ENCODE measurements at regions not wholly inside any gene's neighbourhood (a gene's known extent, or its start where the extent isn't known, plus 50 kb on each side); places are given as distances from the start of the nearest gene placed in this dataset.

GRCh38 chr1:30295266-30295665, 428.1 kb downstream of the MATN1 start:
- DNase-seq (ENCODE audit: low read depth in 2 of 2) = no peak

- no peak for DNase-seq (ENCODE audit: low read depth in 2 of 2)
Observed at GRCh38 chr1:30294508-30294907, 428.9 kb downstream of the MATN1 start.

GRCh38 chr1:30292451-30292850, 430.9 kb downstream of the MATN1 start:
- DNase-seq (ENCODE audit: low read depth in 2 of 2) = no peak

DNA sequence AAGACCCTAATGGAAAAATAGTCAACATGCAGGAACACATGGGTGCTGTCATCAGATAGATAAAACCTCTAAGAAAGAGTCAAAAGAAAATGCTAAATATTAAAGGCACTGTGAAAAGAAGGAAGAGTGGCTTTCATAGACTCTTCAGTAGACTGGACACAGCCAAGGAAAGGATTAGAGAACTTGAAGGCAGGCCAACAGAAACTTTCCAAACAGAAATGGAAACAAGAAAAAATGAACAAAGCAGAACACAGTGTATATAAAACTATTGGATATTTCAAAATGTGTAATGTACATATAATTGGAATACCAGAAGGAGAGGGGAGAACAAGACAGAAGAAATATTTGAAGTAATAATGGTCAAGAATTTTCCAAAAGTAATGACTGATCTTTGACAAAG, 431.9 kb downstream of the MATN1 start:
- no peak for DNase-seq (ENCODE audit: low read depth in 2 of 2)

GRCh38 chr1:30290581-30290980, 432.8 kb downstream of the MATN1 start:
- no peak for DNase-seq (ENCODE audit: low read depth in 2 of 2)

- no peak for DNase-seq (ENCODE audit: low read depth in 2 of 2)
Observed at GRCh38 chr1:30287976-30288375, 435.4 kb downstream of the MATN1 start.

DNA sequence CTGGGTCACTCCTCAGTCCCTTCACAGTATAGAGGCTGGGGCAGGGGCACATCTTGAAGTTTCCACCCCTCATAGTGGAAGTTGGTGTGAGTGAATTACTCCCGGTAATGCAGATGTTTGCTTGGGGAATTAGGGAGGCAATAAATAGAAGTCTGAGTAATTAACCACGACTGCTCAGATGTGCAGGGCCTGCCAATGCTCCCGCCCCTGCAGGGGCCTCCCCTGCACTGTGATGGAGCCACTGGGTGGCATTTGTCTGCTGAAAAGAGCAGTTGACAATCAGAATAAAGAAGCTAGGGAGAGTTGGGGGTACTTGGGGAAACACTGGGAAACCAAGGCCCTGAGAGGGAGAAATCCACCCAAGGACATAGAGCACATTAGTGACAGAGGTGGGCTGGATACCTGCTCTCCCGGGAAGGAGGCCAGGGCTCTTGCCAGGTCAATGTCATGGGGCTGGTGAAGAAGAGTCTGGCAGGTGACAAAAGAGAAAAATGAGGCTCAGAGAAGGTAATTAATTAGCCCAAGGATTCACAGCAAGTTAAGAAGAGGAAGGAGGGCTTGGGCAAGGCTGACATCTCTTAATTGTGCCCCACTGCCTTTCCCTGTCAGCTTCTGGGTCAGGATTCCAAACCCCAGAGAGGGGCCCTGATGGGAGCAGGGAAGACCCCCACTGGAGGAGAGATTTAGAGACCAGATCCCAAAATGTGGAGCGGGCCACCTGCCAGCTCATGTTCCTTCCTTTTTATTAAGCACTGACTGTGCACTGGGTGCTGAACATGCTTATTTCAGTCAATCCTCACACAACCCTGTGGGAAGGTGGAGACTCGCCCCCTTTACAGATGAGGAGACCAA, 436.2 kb downstream of the MATN1 start:
- no peak for DNase-seq (ENCODE audit: low read depth in 2 of 2)

DNA sequence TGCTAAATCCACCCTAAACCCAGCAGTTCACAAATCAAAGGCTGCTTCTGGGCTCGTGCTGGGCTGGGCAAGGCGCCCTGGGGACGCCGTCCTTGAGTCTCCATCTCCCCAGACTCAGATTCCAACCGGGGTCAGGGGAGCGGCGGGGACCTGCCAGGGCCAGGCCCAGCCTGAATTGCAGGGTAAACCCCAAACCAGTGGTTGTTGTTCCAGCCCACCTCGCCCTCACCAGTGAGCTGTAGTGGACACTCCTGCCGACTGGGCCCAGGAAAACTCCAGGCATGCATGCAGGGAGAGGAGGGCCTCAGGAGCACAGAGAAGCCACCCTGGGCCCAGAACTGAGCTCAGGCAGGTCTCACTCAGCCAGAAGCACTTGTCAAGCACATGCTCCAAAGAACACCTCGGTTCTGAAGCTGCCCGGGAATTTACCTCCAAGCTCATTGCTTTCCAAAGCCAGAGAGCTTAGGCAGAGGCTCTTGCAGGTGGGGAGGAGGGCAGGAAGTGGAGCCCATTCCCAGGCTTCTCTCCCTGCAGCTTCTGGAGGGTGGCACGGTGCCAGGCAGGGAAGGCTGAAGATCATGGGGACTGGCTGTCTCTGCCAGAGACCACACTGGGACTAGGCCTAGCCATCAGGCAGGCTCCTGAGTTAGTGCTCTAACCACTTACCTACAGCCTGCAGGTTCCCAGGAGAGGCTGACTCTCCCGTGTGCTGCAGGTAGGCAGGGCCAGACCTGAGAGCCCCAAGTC, 437.0 kb downstream of the MATN1 start:
- DNase-seq (ENCODE audit: low read depth in 2 of 2) = no peak

- no peak for DNase-seq (ENCODE audit: low read depth in 2 of 2)
Observed at GRCh38 chr1:30285501-30285932, 437.9 kb downstream of the MATN1 start.

DNA sequence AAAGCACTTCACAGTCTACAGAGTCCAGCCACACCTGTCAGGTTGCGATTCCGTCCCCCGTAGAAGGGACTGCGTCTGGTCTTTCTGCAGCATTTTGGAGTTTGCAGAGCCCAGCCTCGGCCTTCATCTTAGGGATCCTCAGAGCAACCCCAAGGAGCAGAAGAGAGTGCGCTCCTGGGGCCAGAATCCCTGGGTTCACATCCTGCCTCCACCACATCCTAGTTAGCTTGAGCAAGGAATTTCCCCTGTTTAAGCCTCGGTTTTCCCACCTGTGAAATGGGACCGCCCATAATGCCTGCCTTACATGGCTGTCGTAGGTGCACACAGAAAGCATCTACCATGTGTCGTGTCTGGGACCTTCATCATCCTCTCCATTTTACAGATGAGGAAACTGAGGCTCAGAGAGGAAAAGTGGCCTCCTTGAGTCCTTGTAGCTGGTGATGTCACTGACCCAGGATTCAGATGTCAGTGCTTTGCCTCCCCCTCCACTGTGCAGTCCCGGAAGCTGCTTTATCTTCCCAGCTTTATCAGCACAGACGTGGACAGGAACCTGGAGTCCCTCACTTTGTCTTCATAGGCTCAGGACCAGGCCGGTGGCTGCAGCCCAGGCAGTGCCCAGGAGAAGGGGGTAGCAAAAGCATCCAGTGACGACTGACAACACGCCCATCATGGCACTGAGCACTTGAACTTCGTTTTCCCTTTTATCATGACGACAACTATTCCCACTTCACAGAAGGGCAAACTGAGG, 438.5 kb downstream of the MATN1 start:
- DNase-seq (ENCODE audit: low read depth in 2 of 2) = no peak

- DNase-seq (ENCODE audit: low read depth in 2 of 2) = no peak
Observed at GRCh38 chr1:30284226-30284625, 439.2 kb downstream of the MATN1 start.

DNA sequence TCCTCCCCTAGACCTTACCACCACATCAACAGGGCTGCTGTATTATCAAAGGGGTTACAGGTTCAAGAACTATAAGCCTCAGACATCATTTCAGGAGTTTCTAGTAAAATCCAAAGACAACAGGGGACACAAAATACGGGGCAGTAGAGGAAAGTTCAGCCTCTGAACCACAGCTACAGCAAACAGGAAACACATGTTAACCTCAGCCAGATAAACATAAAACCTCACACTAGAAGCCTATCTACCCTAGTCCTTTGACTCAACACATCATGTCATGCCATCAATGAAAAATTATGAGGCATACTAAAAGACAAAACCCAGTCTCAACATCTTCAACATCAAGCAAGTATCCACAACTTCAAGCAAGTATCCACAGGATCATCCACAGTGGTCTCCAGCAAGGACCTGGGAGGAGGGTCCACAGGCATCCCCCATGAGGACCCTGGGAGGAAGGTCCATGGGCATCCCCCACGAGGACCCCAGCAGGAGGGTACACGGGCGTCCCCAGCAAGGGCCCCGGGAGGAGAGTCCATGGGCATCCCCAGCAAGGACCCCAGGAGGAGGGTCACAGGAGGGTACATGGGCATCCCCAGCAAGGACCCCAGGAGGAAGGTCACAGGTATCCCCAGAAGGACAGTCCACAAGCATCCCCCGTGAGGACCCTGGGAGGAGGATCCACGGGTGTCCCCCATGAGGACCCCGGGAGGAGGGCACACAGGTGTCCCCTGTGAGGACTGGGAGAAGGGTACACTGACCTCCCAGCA, 440.0 kb downstream of the MATN1 start:
- DNase-seq (ENCODE audit: low read depth in 2 of 2) = no peak

DNA sequence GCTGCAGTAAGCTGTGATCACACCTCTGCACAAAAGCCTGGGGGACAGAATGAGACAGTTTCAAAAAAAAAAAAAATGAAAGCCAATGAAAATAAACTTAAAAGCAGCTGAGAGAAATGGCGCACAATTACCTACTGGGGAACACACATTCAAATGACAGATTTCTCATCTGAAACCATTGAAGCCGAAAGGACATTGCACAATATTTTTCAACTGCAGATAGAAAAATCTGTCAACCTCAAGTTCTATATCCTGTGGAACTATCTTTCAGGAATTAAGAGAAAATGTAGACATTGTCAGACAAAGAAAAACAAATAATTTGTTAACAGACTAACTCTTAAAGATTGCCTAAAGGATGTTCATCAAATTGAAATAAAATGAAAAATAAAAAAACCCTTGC, 442.8 kb downstream of the MATN1 start:
- DNase-seq (ENCODE audit: low read depth in 2 of 2) = no peak

DNA sequence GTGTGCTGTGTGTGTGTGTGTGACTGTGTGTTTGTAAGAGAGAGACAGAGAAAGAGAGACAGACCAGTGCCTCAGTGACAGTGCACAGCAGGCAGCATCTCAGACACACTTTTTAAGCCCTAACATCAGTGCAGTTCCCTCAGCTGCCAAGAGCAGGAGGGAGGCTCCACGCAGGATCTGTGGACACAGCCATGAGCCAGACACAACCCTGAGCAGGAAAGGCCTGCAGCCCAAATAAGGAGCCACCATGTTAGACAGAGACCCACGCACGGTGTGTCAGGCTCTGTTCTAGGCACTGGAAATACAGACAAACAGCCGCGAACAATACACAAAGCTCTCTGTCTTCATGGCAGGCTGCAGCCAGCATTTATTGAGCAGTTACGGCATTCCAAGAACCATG, 445.5 kb downstream of the MATN1 start:
- no peak for DNase-seq (ENCODE audit: low read depth in 2 of 2)

DNA sequence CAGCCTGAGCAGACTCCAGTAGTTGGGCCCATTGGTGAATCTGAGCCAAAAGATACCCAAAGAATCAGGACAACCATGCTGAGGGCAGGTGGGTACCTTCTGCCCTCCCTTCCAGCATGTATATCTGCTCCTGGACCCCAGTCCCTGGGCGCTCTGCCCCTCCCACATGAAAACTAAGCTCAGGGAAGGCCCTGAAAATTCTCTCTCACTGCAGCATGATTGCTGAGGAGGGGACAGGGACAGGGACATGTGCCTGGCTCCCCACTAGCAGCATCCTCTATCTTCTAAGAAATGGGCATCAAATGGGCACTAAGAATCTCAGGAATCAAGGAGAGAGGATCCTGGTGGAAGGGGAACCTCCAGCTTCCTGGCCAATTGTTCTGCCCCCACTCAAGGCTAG, 446.0 kb downstream of the MATN1 start:
- DNase-seq (ENCODE audit: low read depth in 2 of 2) = no peak

DNA sequence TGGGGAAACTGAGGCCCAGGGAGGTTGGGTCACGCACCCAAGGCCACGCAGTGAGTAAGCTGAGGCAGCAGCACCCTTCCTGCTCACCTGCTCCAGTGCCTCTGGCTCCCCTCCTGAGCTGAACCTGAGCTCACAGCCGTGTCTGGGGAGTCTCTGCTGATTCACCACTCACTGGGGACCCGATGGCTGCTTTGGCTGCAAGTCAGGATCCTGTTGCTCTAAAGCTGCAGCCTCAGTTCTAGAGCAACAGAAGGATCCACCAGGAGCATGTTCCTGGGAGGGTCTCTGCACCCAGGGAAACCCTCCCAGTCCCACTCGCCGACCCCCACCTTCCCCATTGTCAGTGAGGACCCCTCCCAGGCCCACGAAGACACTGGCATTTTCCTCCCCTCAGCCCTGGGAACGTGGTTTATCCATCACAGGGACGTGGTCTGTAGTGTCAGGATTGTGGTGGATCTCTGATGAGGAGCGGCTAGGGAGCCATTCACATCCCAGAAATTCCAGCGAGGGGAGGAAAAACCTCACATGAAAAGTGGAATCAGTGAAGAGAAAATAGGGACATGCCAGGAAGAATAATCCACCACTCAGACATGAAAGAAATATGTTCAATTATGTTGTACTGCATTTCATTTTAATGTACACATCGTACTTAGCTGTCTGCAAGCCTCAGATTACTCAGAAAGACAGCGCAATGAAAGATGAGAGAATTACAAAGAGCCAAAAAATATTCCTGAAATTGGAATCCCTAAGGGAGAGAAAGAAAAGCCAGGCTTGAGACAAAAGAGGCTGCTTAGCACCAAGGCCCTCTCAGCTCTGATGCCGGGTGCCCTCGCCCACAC, 447.2 kb downstream of the MATN1 start:
- no peak for DNase-seq (ENCODE audit: low read depth in 2 of 2)

DNA sequence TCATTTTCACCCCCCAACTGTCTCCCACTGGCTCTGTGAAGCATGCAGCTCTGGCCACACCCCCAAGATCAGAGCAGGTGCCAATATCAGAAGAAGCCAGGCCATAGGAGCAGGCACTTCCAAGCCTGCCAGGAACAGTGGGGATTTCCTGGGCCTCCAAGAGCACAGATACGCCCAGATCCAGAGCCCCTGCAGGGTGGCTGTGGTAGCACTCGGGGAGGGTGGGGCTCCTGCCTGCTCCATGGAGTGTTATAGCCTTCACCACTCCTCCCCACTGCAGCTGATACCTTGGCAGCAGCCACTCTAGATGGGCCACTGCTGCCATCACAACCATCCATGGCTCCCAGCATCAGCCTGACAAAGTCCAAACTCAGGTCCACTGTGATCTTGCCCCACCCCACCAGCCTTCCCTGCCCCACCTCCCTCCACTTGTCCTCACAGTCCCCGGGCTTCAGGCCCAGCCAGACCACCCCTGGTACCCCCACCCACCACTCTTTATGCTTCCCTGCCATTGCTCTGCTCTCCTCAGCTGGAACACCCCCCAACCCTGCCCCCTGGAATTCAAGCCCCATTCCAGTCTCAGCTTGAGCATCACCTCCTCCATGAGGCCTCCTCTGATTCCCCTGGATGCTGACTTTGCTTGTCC, 448.3 kb downstream of the MATN1 start:
- no peak for DNase-seq (ENCODE audit: low read depth in 2 of 2)

DNA sequence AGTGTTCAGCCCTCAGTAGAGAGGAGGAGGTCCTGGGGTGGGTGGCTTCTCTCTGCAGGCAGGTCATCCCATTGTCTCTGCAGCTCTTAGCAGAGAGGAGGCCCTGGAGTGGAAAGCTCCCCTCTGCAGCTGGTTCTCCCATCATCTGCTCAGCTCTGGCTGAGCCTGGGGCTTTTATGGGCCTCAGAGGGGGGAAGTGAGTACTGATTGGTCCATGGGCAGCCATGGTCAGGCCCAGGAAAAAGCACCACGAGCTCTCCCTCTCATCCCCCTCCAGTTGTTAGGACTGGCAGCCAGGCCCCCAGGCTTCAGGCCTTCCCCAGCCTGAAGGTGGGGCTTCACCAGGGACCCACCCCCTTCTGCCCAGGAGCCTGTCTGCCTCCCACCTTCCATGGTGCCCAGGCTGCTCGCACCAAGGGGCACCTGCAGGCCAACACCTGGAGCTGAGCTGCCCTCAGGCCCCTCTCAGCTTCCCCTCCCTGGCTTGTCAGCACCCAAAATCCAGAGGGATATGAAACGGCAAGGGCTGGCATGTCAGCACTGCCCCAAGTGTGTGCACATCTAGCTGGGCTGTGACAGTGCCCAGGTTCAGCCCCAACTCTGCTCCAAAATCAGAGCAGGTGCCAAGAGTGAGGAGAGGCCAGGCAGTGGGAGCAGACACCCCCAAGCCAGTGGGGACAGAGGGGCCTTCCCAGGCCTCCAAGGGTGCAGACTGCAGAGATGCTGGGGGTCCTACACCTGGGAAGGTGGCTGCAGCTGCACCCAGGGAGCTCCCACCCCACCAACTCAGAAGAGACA, 449.0 kb downstream of the MATN1 start:
- no peak for DNase-seq (ENCODE audit: low read depth in 2 of 2)

DNA sequence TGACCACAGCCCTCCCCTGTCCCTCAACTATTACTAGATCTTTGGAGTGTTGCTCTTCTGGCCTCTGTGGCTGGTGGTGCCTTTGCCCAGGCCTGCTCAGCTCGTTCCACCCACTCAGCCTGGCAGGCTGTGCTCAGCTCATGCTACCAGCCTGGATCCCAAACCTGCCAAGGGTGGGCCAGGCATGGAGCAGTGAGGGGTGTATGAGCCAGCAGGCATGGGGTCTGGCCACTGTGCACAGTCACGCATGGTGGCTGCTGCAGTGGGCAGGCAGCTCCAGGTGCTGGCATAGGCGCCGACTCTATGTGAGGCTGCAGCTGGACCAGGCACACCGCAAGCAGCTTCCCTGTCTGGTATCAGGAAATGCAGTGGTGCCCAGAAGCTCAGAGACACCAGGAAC, 449.9 kb downstream of the MATN1 start:
- no peak for DNase-seq (ENCODE audit: low read depth in 2 of 2)

- no peak for DNase-seq (ENCODE audit: low read depth in 2 of 2)
Observed at GRCh38 chr1:30273021-30273325, 450.4 kb downstream of the MATN1 start.
